ENCODE measurements at regions not wholly inside any gene's neighbourhood (a gene's known extent, or its start where the extent isn't known, plus 50 kb on each side); places are given as distances from the start of the nearest gene placed in this dataset.

GRCh38 chr16:6964679-6965078 is 368.0 kb upstream of the RBFOX1 start:
- no peak for FAIRE-seq
- Histone ChIP-seq H4K20me1 (ENCODE audit: control insufficient read depth, extremely low read depth, insufficient read depth, low read length) (no peaks in the 10 kb centered on the region), H3K27ac (ENCODE audit: control insufficient read depth, insufficient read depth, low read length) (no peak overlapping the region), H3K9me3 (ENCODE audit: control insufficient read depth, low read depth, low read length) (peaks cover 4% of the 10 kb centered on the region), H3K9me1 (ENCODE audit: control insufficient read depth, extremely low read depth, insufficient read depth, low read length) (no peaks in the 10 kb centered on the region), H3K4me3 (ENCODE audit: control insufficient read depth in 2 of 3, extremely low read depth in 1 of 3, insufficient read depth in 2 of 3, low read depth in 1 of 3, low read length in 3 of 3) (no peak overlapping the region), H3K36me3 (ENCODE audit: control insufficient read depth in 2 of 2, extremely low read depth in 1 of 2, insufficient read depth in 2 of 2, low read length in 2 of 2) (no peaks in the 10 kb centered on the region), H3K9ac (ENCODE audit: control insufficient read depth, extremely low read depth, insufficient read depth, low read length) (no peak overlapping the region), H3K4me2 (ENCODE audit: control insufficient read depth, extremely low read depth, insufficient read depth, low read depth, low read length) (no peak overlapping the region), H3K4me1 (ENCODE audit: control insufficient read depth, extremely low read depth, insufficient read depth, low read length) (no peaks in the 10 kb centered on the region), H2AFZ (ENCODE audit: control insufficient read depth, low read length) (no peak overlapping the region), H3K27me3 (ENCODE audit: control insufficient read depth, extremely low read depth, insufficient read depth, low read length) (no peaks in the 10 kb centered on the region), H3K79me2 (ENCODE audit: control insufficient read depth, insufficient read depth, low read length) (no peaks in the 10 kb centered on the region)
- no peak for DNase-seq (ENCODE audit: low read depth, low spot score)
- no peak for TF ChIP-seq EZH2 (IDR thresholded peaks at IDR 0.05; ENCODE audit: low read length)
- dilution Hi-C loops (cut with MboI; ENCODE audit: extremely low pct_ligation_motif_present, low sequenced_read_pairs): no loop called here

- Histone ChIP-seq H3K4me1 (ENCODE audit: control insufficient read depth, extremely low read depth, insufficient read depth, low read length) (no peaks in the 10 kb centered on the region), H2AFZ (ENCODE audit: control insufficient read depth, low read length) (no peak overlapping the region), H3K27me3 (ENCODE audit: control insufficient read depth, extremely low read depth, insufficient read depth, low read length) (no peaks in the 10 kb centered on the region), H3K4me2 (ENCODE audit: control insufficient read depth, extremely low read depth, insufficient read depth, low read depth, low read length) (no peak overlapping the region), H3K9ac (ENCODE audit: control insufficient read depth, extremely low read depth, insufficient read depth, low read length) (no peak overlapping the region), H3K79me2 (ENCODE audit: control insufficient read depth, insufficient read depth, low read length) (no peaks in the 10 kb centered on the region), H3K9me3 (ENCODE audit: control insufficient read depth, low read depth, low read length) (peaks cover 4% of the 10 kb centered on the region), H3K9me1 (ENCODE audit: control insufficient read depth, extremely low read depth, insufficient read depth, low read length) (no peaks in the 10 kb centered on the region), H3K27ac (ENCODE audit: control insufficient read depth, insufficient read depth, low read length) (no peak overlapping the region), H3K36me3 (ENCODE audit: control insufficient read depth in 2 of 2, extremely low read depth in 1 of 2, insufficient read depth in 2 of 2, low read length in 2 of 2) (no peaks in the 10 kb centered on the region), H4K20me1 (ENCODE audit: control insufficient read depth, extremely low read depth, insufficient read depth, low read length) (no peaks in the 10 kb centered on the region), H3K4me3 (ENCODE audit: control insufficient read depth in 2 of 3, extremely low read depth in 1 of 3, insufficient read depth in 2 of 3, low read depth in 1 of 3, low read length in 3 of 3) (no peak overlapping the region)
- TF ChIP-seq EZH2 (IDR thresholded peaks at IDR 0.05; ENCODE audit: low read length) (no peak), CTCF (optimal IDR thresholded peaks at IDR 0.05 in 1 of 3, IDR thresholded peaks at IDR 0.05 in 1 of 3, conservative IDR thresholded peaks at IDR 0.05 in 1 of 3; ENCODE audit: extremely low read depth in 1 of 3, insufficient read depth in 2 of 3, low read length in 3 of 3) (no peak)
- dilution Hi-C loops (cut with MboI; ENCODE audit: extremely low pct_ligation_motif_present, low sequenced_read_pairs): no loop called here
- no peak for FAIRE-seq
- no peak for DNase-seq (ENCODE audit: low read depth, low spot score)
Observed at GRCh38 chr16:6961704-6962103, 370.9 kb upstream of the RBFOX1 start.

GRCh38 chr16:6958184-6958583 is 374.5 kb upstream of the RBFOX1 start:
- dilution Hi-C loops (cut with MboI; ENCODE audit: extremely low pct_ligation_motif_present, low sequenced_read_pairs): no loop called here
- H3K4me2 ChIP-seq (ENCODE audit: control insufficient read depth, extremely low read depth, insufficient read depth, low read depth, low read length): no peak overlapping the region
- H3K4me3 ChIP-seq (ENCODE audit: control insufficient read depth in 2 of 3, extremely low read depth in 1 of 3, insufficient read depth in 2 of 3, low read depth in 1 of 3, low read length in 3 of 3): no peak overlapping the region
- no peaks in the 10 kb centered on the region for H4K20me1 ChIP-seq (ENCODE audit: control insufficient read depth, extremely low read depth, insufficient read depth, low read length)
- no peaks in the 10 kb centered on the region for H3K27me3 ChIP-seq (ENCODE audit: control insufficient read depth, extremely low read depth, insufficient read depth, low read length)
- H3K27ac ChIP-seq (ENCODE audit: control insufficient read depth, insufficient read depth, low read length): no peak overlapping the region
- H3K9ac ChIP-seq (ENCODE audit: control insufficient read depth, extremely low read depth, insufficient read depth, low read length): no peak overlapping the region
- no peaks in the 10 kb centered on the region for H3K36me3 ChIP-seq (ENCODE audit: control insufficient read depth in 2 of 2, extremely low read depth in 1 of 2, insufficient read depth in 2 of 2, low read length in 2 of 2)
- peaks cover 2% of the 10 kb centered on the region for H3K9me3 ChIP-seq (ENCODE audit: control insufficient read depth, low read depth, low read length)
- H3K4me1 ChIP-seq (ENCODE audit: control insufficient read depth, extremely low read depth, insufficient read depth, low read length): no peaks in the 10 kb centered on the region
- DNase-seq (ENCODE audit: low read depth, low spot score): no peak
- no peak overlapping the region for H2AFZ ChIP-seq (ENCODE audit: control insufficient read depth, low read length)
- H3K9me1 ChIP-seq (ENCODE audit: control insufficient read depth, extremely low read depth, insufficient read depth, low read length): no peaks in the 10 kb centered on the region
- H3K79me2 ChIP-seq (ENCODE audit: control insufficient read depth, insufficient read depth, low read length): no peaks in the 10 kb centered on the region
- FAIRE-seq: no peak
- no peak for TF ChIP-seq EZH2 (IDR thresholded peaks at IDR 0.05; ENCODE audit: low read length)
- no peak for TF ChIP-seq CTCF (optimal IDR thresholded peaks at IDR 0.05 in 1 of 3, IDR thresholded peaks at IDR 0.05 in 1 of 3, conservative IDR thresholded peaks at IDR 0.05 in 1 of 3; ENCODE audit: extremely low read depth in 1 of 3, insufficient read depth in 2 of 3, low read length in 3 of 3)

Data from keratinocyte (primary cell).